ENCODE measurements at regions not wholly inside any gene's neighbourhood (a gene's known extent, or its start where the extent isn't known, plus 50 kb on each side); places are given as distances from the start of the nearest gene placed in this dataset.

GRCh38 chr4:61027939-61028338 is 172.2 kb upstream of the ADGRL3 start:
- H3K27me3 ChIP-seq (ENCODE audit: control insufficient read depth, insufficient read depth, low read length) = no peaks in the 10 kb centered on the region
- no peaks in the 10 kb centered on the region for H3K9me3 ChIP-seq (ENCODE audit: control insufficient read depth, insufficient read depth, low read length)
- H3K9ac ChIP-seq (ENCODE audit: low read depth, low read length) = no peak overlapping the region
- H3K4me3 ChIP-seq (ENCODE audit: low read depth, low read length) = no peak overlapping the region
- H3K4me1 ChIP-seq (ENCODE audit: control insufficient read depth, insufficient read depth, low read length) = no peaks in the 10 kb centered on the region
- no peaks in the 10 kb centered on the region for H3K36me3 ChIP-seq (ENCODE audit: control insufficient read depth, insufficient read depth, low read length)

- Histone ChIP-seq H3K9me3 (ENCODE audit: control insufficient read depth, insufficient read depth, low read length) (no peaks in the 10 kb centered on the region), H3K27me3 (ENCODE audit: control insufficient read depth, insufficient read depth, low read length) (no peaks in the 10 kb centered on the region), H3K9ac (ENCODE audit: low read depth, low read length) (no peak overlapping the region), H3K4me1 (ENCODE audit: control insufficient read depth, insufficient read depth, low read length) (no peaks in the 10 kb centered on the region), H3K36me3 (ENCODE audit: control insufficient read depth, insufficient read depth, low read length) (no peaks in the 10 kb centered on the region), H3K4me3 (ENCODE audit: low read depth, low read length) (no peak overlapping the region)
Observed at GRCh38 chr4:61036071-61036684, 163.9 kb upstream of the ADGRL3 start.

- Histone ChIP-seq H3K4me1 (ENCODE audit: control insufficient read depth, insufficient read depth, low read length) (no peaks in the 10 kb centered on the region), H3K27me3 (ENCODE audit: control insufficient read depth, insufficient read depth, low read length) (no peaks in the 10 kb centered on the region), H3K4me3 (ENCODE audit: low read depth, low read length) (no peak overlapping the region), H3K36me3 (ENCODE audit: control insufficient read depth, insufficient read depth, low read length) (no peaks in the 10 kb centered on the region), H3K9ac (ENCODE audit: low read depth, low read length) (no peak overlapping the region), H3K9me3 (ENCODE audit: control insufficient read depth, insufficient read depth, low read length) (no peaks in the 10 kb centered on the region)
Observed at GRCh38 chr4:61041527-61041926, 158.6 kb upstream of the ADGRL3 start.

DNA sequence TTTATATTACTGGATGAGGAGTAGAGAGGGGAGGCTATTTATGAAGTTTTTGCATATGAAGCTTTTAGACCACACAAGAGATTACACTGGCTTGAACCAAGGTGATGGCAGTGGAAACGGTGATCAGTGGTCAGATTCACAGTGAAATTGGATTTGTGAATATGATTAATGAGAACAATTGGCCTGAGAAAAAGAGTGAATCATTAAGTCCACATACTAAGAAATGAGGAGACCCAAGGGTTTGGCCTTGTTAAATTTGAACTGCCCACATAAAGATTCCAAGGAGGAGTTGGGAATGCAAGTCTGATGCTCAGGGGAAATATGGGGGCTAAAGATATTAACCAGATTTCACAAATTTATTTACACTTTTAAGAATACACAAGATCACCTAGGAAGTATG is 155.3 kb upstream of the ADGRL3 start:
- H3K9me3 ChIP-seq (ENCODE audit: control insufficient read depth, insufficient read depth, low read length) = no peaks in the 10 kb centered on the region
- no peaks in the 10 kb centered on the region for H3K36me3 ChIP-seq (ENCODE audit: control insufficient read depth, insufficient read depth, low read length)
- H3K27me3 ChIP-seq (ENCODE audit: control insufficient read depth, insufficient read depth, low read length) = no peaks in the 10 kb centered on the region
- H3K4me1 ChIP-seq (ENCODE audit: control insufficient read depth, insufficient read depth, low read length) = no peaks in the 10 kb centered on the region
- H3K4me3 ChIP-seq (ENCODE audit: low read depth, low read length) = no peak overlapping the region
- no peak overlapping the region for H3K9ac ChIP-seq (ENCODE audit: low read depth, low read length)

GRCh38 chr4:61049018-61049417 is 151.1 kb upstream of the ADGRL3 start:
- no peaks in the 10 kb centered on the region for H3K27me3 ChIP-seq (ENCODE audit: control insufficient read depth, insufficient read depth, low read length)
- no peaks in the 10 kb centered on the region for H3K9me3 ChIP-seq (ENCODE audit: control insufficient read depth, insufficient read depth, low read length)
- no peaks in the 10 kb centered on the region for H3K4me1 ChIP-seq (ENCODE audit: control insufficient read depth, insufficient read depth, low read length)
- no peak overlapping the region for H3K4me3 ChIP-seq (ENCODE audit: low read depth, low read length)
- H3K36me3 ChIP-seq (ENCODE audit: control insufficient read depth, insufficient read depth, low read length) = no peaks in the 10 kb centered on the region
- H3K9ac ChIP-seq (ENCODE audit: low read depth, low read length) = no peak overlapping the region

DNA sequence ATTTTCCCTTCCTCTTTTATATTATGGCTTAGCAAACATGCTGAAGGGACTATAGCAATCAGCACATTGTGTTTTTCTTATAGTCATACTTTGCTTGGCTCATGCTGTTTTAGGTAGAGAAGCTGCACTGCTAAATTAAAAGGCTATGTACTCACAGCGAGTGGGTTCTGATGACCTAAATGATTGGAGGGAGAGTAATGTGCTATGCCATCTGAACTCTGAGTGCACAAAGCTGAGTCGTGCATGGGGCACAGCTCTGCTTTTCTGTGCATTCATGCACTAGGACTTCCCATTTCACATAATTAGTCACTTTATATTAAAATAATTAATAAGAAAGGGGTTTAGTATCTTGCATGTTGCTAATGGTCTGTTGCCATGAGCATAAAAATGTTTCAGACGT is 132.7 kb upstream of the ADGRL3 start:
- H3K27me3 ChIP-seq (ENCODE audit: control insufficient read depth, insufficient read depth, low read length) = no peaks in the 10 kb centered on the region

DNA sequence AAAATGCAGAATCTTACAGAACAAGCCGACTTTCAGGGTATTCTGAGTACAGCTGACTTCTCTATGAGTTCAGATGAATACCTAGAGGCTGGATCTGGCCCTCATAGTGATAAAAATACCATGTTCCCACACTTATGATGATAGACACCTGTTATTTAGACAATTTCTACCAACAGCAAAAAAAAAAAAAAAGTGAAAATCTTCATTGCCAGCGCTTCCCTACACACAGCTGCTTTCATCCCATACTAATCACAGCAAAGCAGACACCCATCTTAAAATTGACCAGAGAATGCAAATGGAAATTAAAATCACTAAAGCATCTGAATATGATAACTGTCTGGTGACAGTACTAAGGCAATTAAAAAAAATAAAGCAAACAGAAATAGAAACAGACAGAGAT is 132.1 kb upstream of the ADGRL3 start:
- no peak overlapping the region for H3K4me3 ChIP-seq (ENCODE audit: low read depth, low read length)
- H3K36me3 ChIP-seq (ENCODE audit: control insufficient read depth, insufficient read depth, low read length) = no peaks in the 10 kb centered on the region
- no peak overlapping the region for H3K9ac ChIP-seq (ENCODE audit: low read depth, low read length)
- H3K9me3 ChIP-seq (ENCODE audit: control insufficient read depth, insufficient read depth, low read length) = no peaks in the 10 kb centered on the region
- no peaks in the 10 kb centered on the region for H3K4me1 ChIP-seq (ENCODE audit: control insufficient read depth, insufficient read depth, low read length)
- no peaks in the 10 kb centered on the region for H3K27me3 ChIP-seq (ENCODE audit: control insufficient read depth, insufficient read depth, low read length)

More for the DNA sequence above, 132.7 kb upstream of the ADGRL3 start:
- Histone ChIP-seq H3K9me3 (ENCODE audit: control insufficient read depth, insufficient read depth, low read length) (no peaks in the 10 kb centered on the region), H3K36me3 (ENCODE audit: control insufficient read depth, insufficient read depth, low read length) (no peaks in the 10 kb centered on the region), H3K4me1 (ENCODE audit: control insufficient read depth, insufficient read depth, low read length) (no peaks in the 10 kb centered on the region), H3K4me3 (ENCODE audit: low read depth, low read length) (no peak overlapping the region), H3K9ac (ENCODE audit: low read depth, low read length) (no peak overlapping the region)

DNA sequence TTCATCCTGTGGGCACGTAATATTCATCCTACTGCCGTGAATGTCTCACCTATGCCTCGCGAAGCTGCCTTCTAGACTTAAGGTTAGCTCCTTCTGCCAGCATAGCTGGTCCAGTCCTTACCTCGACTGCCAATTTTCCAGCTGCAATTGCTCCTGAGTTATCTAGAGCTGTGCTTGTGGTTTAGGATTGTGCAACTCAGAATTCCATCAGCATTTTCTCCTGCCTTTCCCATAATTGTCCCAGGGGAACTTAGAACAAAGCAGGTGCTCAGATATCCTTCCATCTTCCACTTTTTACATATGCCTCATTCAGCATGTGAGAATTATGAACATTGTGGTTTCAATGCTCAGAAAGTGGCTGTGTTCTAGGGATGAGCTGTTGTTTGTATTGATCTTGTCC is 131.4 kb upstream of the ADGRL3 start:
- Histone ChIP-seq H3K9ac (ENCODE audit: low read depth, low read length) (no peak overlapping the region), H3K27me3 (ENCODE audit: control insufficient read depth, insufficient read depth, low read length) (no peaks in the 10 kb centered on the region), H3K36me3 (ENCODE audit: control insufficient read depth, insufficient read depth, low read length) (no peaks in the 10 kb centered on the region), H3K4me3 (ENCODE audit: low read depth, low read length) (no peak overlapping the region), H3K9me3 (ENCODE audit: control insufficient read depth, insufficient read depth, low read length) (no peaks in the 10 kb centered on the region), H3K4me1 (ENCODE audit: control insufficient read depth, insufficient read depth, low read length) (no peaks in the 10 kb centered on the region)

- no peaks in the 10 kb centered on the region for H3K4me1 ChIP-seq (ENCODE audit: control insufficient read depth, insufficient read depth, low read length)
- H3K27me3 ChIP-seq (ENCODE audit: control insufficient read depth, insufficient read depth, low read length) = no peaks in the 10 kb centered on the region
Observed at GRCh38 chr4:61070269-61070668, 129.9 kb upstream of the ADGRL3 start.

DNA sequence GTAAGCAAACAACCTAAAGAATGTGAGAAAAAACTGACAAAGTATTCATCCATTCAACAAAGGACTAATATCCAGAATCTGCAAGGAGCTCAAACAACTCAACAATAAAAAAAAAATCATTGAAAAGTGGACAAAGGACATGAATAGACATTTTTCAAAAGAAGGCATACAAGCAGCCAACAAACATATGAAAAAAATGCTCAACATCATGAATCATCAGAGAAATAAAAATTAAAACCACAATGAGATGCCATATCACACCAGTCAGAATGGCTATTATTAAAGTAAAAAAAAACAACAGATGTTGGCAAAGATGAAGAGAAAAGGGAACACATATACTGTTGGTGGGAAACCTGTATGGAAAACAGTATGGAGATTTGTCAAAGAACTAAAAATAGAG is 120.7 kb upstream of the ADGRL3 start:
- Histone ChIP-seq H3K36me3 (ENCODE audit: control insufficient read depth, insufficient read depth, low read length) (no peaks in the 10 kb centered on the region), H3K4me1 (ENCODE audit: control insufficient read depth, insufficient read depth, low read length) (no peaks in the 10 kb centered on the region), H3K9ac (ENCODE audit: low read depth, low read length) (no peak overlapping the region), H3K27me3 (ENCODE audit: control insufficient read depth, insufficient read depth, low read length) (no peaks in the 10 kb centered on the region), H3K9me3 (ENCODE audit: control insufficient read depth, insufficient read depth, low read length) (no peaks in the 10 kb centered on the region), H3K4me3 (ENCODE audit: low read depth, low read length) (no peak overlapping the region)

More at GRCh38 chr4:61070269-61070668, 129.9 kb upstream of the ADGRL3 start:
- H3K4me3 ChIP-seq (ENCODE audit: low read depth, low read length) = no peak overlapping the region
- H3K36me3 ChIP-seq (ENCODE audit: control insufficient read depth, insufficient read depth, low read length) = no peaks in the 10 kb centered on the region
- no peak overlapping the region for H3K9ac ChIP-seq (ENCODE audit: low read depth, low read length)
- H3K9me3 ChIP-seq (ENCODE audit: control insufficient read depth, insufficient read depth, low read length) = no peaks in the 10 kb centered on the region

GRCh38 chr4:61079976-61080375 is 120.2 kb upstream of the ADGRL3 start:
- Histone ChIP-seq H3K4me1 (ENCODE audit: control insufficient read depth, insufficient read depth, low read length) (no peaks in the 10 kb centered on the region), H3K27me3 (ENCODE audit: control insufficient read depth, insufficient read depth, low read length) (no peaks in the 10 kb centered on the region), H3K9me3 (ENCODE audit: control insufficient read depth, insufficient read depth, low read length) (no peaks in the 10 kb centered on the region), H3K4me3 (ENCODE audit: low read depth, low read length) (no peak overlapping the region), H3K36me3 (ENCODE audit: control insufficient read depth, insufficient read depth, low read length) (no peaks in the 10 kb centered on the region), H3K9ac (ENCODE audit: low read depth, low read length) (no peak overlapping the region)

GRCh38 chr4:61085534-61085933 is 114.6 kb upstream of the ADGRL3 start:
- no peaks in the 10 kb centered on the region for H3K9me3 ChIP-seq (ENCODE audit: control insufficient read depth, insufficient read depth, low read length)
- no peaks in the 10 kb centered on the region for H3K36me3 ChIP-seq (ENCODE audit: control insufficient read depth, insufficient read depth, low read length)
- no peaks in the 10 kb centered on the region for H3K27me3 ChIP-seq (ENCODE audit: control insufficient read depth, insufficient read depth, low read length)
- H3K4me1 ChIP-seq (ENCODE audit: control insufficient read depth, insufficient read depth, low read length) = no peaks in the 10 kb centered on the region
- no peak overlapping the region for H3K4me3 ChIP-seq (ENCODE audit: low read depth, low read length)
- H3K9ac ChIP-seq (ENCODE audit: low read depth, low read length) = no peak overlapping the region

Measured in iPS-15b (cell line).